PC-9 (cell line): ENCODE measurements at regions not wholly inside any gene's neighbourhood (a gene's known extent, or its start where the extent isn't known, plus 50 kb on each side); places are given as distances from the start of the nearest gene placed in this dataset.

Source experiments
- EZH2 ChIP-seq: fragments of 200-600 bp; sonication (generic); IDR thresholded peaks from 2 replicates; pipeline ENCODE4 v1.8.0; 2017; ENCODE audit warnings: antibody characterized with exemption, low read depth
- TF ChIP-seq, protein P1 (sequence below): fragments of 200-600 bp; sonication (generic); conservative IDR thresholded peaks from 2 replicates; pipeline ENCODE4 v1.6.1; 2017; ENCODE audit warnings: mixed run types, antibody characterized with exemption, mild to moderate bottlenecking, moderate library complexity

DNA sequence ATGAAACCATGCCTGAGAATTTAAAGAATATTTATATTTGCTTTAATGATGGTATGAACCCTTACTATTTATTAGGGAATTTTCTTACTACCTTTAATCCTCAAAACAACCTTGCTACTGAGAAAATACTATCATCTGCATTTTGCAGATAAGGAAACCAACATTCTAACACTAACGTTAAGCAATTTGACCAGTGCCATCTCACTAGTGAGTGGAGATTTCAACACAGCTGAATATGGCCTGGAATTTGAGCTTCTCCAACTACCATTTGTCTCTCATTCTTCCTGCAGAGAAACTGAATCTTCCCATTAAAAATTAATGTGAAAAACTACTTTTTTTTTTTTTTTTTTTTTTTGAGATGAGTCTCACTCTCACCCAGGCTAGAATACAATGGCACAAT, 380.9 kb upstream of the SMIM31 start:
- TF ChIP-seq, protein P1, sequence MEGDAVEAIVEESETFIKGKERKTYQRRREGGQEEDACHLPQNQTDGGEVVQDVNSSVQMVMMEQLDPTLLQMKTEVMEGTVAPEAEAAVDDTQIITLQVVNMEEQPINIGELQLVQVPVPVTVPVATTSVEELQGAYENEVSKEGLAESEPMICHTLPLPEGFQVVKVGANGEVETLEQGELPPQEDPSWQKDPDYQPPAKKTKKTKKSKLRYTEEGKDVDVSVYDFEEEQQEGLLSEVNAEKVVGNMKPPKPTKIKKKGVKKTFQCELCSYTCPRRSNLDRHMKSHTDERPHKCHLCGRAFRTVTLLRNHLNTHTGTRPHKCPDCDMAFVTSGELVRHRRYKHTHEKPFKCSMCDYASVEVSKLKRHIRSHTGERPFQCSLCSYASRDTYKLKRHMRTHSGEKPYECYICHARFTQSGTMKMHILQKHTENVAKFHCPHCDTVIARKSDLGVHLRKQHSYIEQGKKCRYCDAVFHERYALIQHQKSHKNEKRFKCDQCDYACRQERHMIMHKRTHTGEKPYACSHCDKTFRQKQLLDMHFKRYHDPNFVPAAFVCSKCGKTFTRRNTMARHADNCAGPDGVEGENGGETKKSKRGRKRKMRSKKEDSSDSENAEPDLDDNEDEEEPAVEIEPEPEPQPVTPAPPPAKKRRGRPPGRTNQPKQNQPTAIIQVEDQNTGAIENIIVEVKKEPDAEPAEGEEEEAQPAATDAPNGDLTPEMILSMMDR, result no peak
- no peak for TF ChIP-seq EZH2
